ENCODE measurements at regions not wholly inside any gene's neighbourhood (a gene's known extent, or its start where the extent isn't known, plus 50 kb on each side); places are given as distances from the start of the nearest gene placed in this dataset.

GRCh38 chr12:94819011-94819410 is 168.7 kb upstream of the TMCC3 start:
- dilution Hi-C loops (cut with MboI; ENCODE audit: extremely low pct_ligation_motif_present, low sequenced_read_pairs) (no loop called here), intact Hi-C loops (cut with micrococcal nuclease) (no loop called here)
- FAIRE-seq (no peak), DNase-seq (ENCODE audit: low read depth, low spot score) (peak; percentile 13)
- Histone ChIP-seq H3K9me1 (replicated peaks; ENCODE audit: control insufficient read depth, extremely low read depth, insufficient read depth, low read length) (no peaks in the 10 kb centered on the region), H3K9me3 (replicated peaks; ENCODE audit: control insufficient read depth, insufficient read depth, low read length) (no peaks in the 10 kb centered on the region), H3K9ac (replicated peaks; ENCODE audit: extremely low read depth, insufficient read depth, low read length) (no peak overlapping the region), H3K27ac (ENCODE audit: insufficient read depth, low read depth, low read length) (no peak overlapping the region), H3K79me2 (ENCODE audit: control insufficient read depth, insufficient read depth, low read length) (no peaks in the 10 kb centered on the region), H3K4me2 (ENCODE audit: insufficient read depth, low read length) (no peak overlapping the region), H2AFZ (ENCODE audit: low read depth, low read length) (no peak overlapping the region), H3K27me3 (ENCODE audit: control insufficient read depth in 2 of 2, insufficient read depth in 2 of 2, low read length in 2 of 2) (no peaks in the 10 kb centered on the region), H4K20me1 (replicated peaks; ENCODE audit: control insufficient read depth, extremely low read depth, insufficient read depth, low read length) (no peaks in the 10 kb centered on the region), H3K4me1 (ENCODE audit: control insufficient read depth, extremely low read depth, insufficient read depth, low read length) (no peaks in the 10 kb centered on the region), H3K4me3 (replicated peaks in 1 of 3; ENCODE audit: insufficient read depth in 1 of 3, low read depth in 1 of 3, low read length in 3 of 3) (no peak overlapping the region), H3K36me3 (ENCODE audit: control insufficient read depth in 2 of 2, extremely low read depth in 1 of 2, insufficient read depth in 2 of 2, low read length in 2 of 2) (no peaks in the 10 kb centered on the region)
- no peak for TF ChIP-seq JUN (IDR thresholded peaks at IDR 0.05; ENCODE audit: borderline replicate concordance, insufficient read depth, insufficient read length, low read depth)
- TF ChIP-seq MYC (IDR thresholded peaks at IDR 0.05; ENCODE audit: low read depth, low read length) = no peak
- TF ChIP-seq CTCF (IDR thresholded peaks at IDR 0.05; ENCODE audit: extremely low read depth in 1 of 2, insufficient read depth in 1 of 2, low read depth in 1 of 2, low read length in 2 of 2) = no peak
- no peak for TF ChIP-seq POLR2A (IDR thresholded peaks at IDR 0.05; ENCODE audit: low read depth, low read length)
- BruUV-seq (replicated peaks) = no TSS peak
- ChIA-PET POLR2A (no interaction called here), CTCF (no interaction called here)

- Histone ChIP-seq H3K4me3 (replicated peaks in 1 of 3; ENCODE audit: insufficient read depth in 1 of 3, low read depth in 1 of 3, low read length in 3 of 3) (no peak overlapping the region), H2AFZ (ENCODE audit: low read depth, low read length) (no peak overlapping the region), H3K27ac (ENCODE audit: insufficient read depth, low read depth, low read length) (no peak overlapping the region), H3K27me3 (ENCODE audit: control insufficient read depth in 2 of 2, insufficient read depth in 2 of 2, low read length in 2 of 2) (no peaks in the 10 kb centered on the region), H3K4me1 (ENCODE audit: control insufficient read depth, extremely low read depth, insufficient read depth, low read length) (no peaks in the 10 kb centered on the region), H3K9me1 (replicated peaks; ENCODE audit: control insufficient read depth, extremely low read depth, insufficient read depth, low read length) (no peaks in the 10 kb centered on the region), H3K79me2 (ENCODE audit: control insufficient read depth, insufficient read depth, low read length) (no peaks in the 10 kb centered on the region), H3K9me3 (replicated peaks; ENCODE audit: control insufficient read depth, insufficient read depth, low read length) (no peaks in the 10 kb centered on the region), H3K9ac (replicated peaks; ENCODE audit: extremely low read depth, insufficient read depth, low read length) (no peak overlapping the region), H3K36me3 (ENCODE audit: control insufficient read depth in 2 of 2, extremely low read depth in 1 of 2, insufficient read depth in 2 of 2, low read length in 2 of 2) (no peaks in the 10 kb centered on the region), H4K20me1 (replicated peaks; ENCODE audit: control insufficient read depth, extremely low read depth, insufficient read depth, low read length) (no peaks in the 10 kb centered on the region), H3K4me2 (ENCODE audit: insufficient read depth, low read length) (no peak overlapping the region)
- dilution Hi-C loops (cut with MboI; ENCODE audit: extremely low pct_ligation_motif_present, low sequenced_read_pairs) = no loop called here
- DNase-seq (ENCODE audit: low read depth, low spot score) = no peak
- no peak for FAIRE-seq
- BruUV-seq (replicated peaks) = no TSS peak
- intact Hi-C loops (cut with micrococcal nuclease) = no loop called here
- TF ChIP-seq POLR2A (IDR thresholded peaks at IDR 0.05; ENCODE audit: low read depth, low read length) = no peak
- TF ChIP-seq EZH2 (IDR thresholded peaks at IDR 0.05; ENCODE audit: borderline replicate concordance, low read depth, low read length, severe bottlenecking) = no peak
- TF ChIP-seq MYC (IDR thresholded peaks at IDR 0.05; ENCODE audit: low read depth, low read length) = no peak
- TF ChIP-seq FOS (IDR thresholded peaks at IDR 0.05; ENCODE audit: borderline replicate concordance, insufficient read depth, low read length) = no peak
- no peak for TF ChIP-seq CTCF (IDR thresholded peaks at IDR 0.05; ENCODE audit: extremely low read depth in 1 of 2, insufficient read depth in 1 of 2, low read depth in 1 of 2, low read length in 2 of 2)
- no peak for TF ChIP-seq POLR2AphosphoS5 (IDR thresholded peaks at IDR 0.05; ENCODE audit: insufficient read depth, low read depth, low read length)
- TF ChIP-seq JUN (IDR thresholded peaks at IDR 0.05; ENCODE audit: borderline replicate concordance, insufficient read depth, insufficient read length, low read depth) = no peak
- TF ChIP-seq MAX (IDR thresholded peaks at IDR 0.05; ENCODE audit: insufficient read depth, insufficient read length) = no peak
- no peak for TF ChIP-seq GATA2 (IDR thresholded peaks at IDR 0.05; ENCODE audit: insufficient read depth, insufficient read length, low read depth, low read length)
- CTCF ChIA-PET = interaction anchor here (0.6 kb wide), 1 partner anchor 253 kb away, joined by 3 read pairs; no protein-coding TSS in a partner anchor
- POLR2A ChIA-PET = no interaction called here
Measured at GRCh38 chr12:94817695-94818075, 167.3 kb upstream of the TMCC3 start.
